GM18858 (cell line): ENCODE measurements at regions not wholly inside any gene's neighbourhood (a gene's known extent, or its start where the extent isn't known, plus 50 kb on each side); places are given as distances from the start of the nearest gene placed in this dataset.

ENCODE experiments used
- ATAC-seq: cut with Tn5 transposase; IDR thresholded peaks from one replicate; pipeline ENCODE4 v1.9.1; 2021; ENCODE audit not compliant: unreplicated experiment

DNA sequence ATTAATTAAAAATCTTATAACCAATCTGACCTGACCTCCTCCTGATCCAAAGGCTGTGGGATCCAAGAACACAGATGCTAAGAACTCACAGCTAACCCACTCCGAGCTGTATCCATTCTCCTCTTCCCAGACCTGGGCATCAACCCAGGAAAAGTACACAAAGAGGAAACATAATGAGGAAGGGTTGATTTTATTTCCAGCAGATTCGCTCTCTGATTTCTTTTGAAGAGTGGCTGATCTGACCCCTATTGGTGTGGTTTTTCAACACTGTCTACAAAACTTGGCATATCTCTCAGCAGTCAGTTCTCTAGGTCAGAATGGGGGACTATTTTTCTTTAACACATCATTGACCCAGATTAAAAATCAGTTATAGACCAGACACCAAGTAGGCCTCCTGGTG, 201.9 kb upstream of the UBASH3B start:
- no peak for ATAC-seq

DNA sequence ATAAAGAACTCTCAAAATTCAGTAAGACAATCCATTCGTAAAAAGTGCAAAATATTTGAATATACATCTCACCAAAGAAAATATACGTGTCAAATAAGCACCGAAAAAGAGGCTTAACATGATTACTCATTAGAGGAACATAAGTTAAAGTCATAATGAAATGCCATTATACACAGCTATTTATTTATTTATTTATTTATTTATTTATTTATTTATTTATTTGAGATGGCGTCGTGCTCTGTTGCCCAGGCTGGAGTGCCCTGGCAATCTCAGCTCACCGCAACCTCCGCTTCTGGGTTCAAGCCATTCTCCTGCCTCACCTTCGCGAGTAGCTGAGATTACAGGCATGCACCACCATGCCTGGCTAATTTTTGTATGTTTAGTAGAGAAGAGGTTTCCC, 203.6 kb upstream of the UBASH3B start:
- no peak for ATAC-seq

DNA sequence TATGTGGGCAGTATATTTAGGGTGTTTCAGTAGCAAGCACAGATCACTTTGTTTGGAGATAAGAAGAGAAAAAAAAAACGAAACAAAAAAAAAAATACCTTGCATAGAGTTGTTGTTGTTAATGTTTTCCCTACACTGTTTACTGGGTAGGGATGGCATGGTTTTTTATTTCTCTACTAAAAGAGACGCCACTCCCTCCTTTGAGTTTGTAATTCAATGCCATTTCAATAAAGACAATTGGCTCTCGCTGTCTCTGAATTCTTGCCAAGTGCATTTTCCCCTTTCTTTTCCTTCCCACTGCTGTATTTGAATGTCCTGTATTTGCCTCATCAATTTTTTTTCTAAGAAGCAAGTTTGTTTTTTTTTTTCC, 213.9 kb upstream of the UBASH3B start:
- no peak for ATAC-seq

DNA sequence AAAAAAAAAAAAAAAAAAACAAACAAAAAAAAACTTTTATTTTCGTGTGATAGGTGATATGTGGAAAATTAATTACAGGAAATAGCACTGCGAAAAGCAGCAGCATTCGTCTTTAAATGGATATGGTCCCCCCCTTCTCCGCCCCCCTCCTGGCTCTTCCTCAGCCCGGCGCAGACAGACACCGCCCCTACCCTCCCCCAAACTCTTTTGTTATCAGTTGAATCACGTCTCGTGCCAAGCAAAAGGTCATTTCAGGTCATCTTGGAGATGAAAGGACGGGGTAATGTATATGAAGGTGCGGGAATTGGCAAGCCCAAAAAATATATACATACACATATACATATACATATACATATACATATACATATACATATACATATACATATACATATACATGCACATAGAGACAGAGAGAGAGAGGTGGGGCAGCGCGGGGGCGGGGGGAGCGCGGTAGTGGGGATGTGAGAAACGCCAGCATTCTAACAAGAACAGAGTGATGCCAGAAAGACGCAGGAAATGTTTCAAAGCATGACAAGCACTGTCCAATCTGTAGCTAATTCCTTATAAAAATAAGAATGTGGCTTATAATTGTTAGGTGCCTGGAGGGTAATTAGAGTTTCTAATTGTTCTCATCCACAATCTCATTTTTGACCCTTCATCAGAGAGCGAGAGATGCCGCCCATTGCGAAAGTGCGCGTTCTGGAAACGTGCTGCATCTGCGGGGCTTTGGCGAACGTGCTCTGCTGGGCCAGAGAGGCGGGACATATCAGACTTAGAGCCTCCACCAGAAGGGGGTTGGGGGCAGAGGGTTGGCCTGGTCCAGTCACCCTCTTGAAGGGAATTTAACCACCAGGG, 214.5 kb upstream of the UBASH3B start:
- ATAC-seq: no peak

DNA sequence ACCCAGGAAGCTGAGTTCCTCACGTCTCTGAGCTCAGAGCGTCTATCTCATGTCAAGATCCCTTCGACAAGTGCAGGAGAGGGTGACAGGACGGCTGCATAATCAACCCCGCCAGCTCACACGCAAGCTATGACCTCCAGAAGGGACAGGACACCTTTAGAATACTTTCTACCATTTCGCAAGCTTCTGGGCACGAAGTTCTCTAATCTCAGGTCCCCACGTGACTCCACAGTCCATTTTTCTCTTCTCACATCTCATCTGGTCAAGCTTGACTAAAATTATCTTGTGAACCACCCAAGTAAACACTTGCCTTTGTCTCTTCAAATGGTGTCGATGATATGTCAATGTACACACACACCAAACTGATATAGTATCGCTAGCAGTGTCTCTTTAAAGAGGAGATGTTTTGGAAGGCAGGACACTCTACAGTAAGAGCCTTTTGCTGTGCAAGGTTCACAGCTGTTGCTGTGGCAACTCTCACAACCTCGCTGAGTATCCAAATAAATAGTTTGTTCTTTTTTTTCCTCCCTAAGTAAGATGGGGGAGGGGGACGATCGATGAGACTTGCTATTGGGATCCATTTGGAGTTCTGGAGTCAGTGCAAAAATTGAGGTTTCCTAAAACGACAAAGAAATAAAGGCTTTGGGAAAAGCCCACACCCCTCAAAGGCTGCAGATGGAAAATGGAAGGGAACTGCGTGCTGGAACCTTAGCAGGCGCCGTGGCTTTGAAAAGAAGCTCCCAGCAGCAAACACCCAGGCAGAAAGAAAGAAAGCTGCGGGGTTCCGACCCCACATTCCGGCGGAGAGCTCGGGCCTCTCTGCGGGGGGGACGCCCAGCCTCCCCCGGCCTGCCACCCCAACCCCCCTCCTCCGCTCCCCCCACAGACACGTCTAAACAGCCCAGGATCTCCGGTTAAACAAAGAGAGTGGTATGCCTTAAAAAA, 215.4 kb upstream of the UBASH3B start:
- ATAC-seq: no peak

DNA sequence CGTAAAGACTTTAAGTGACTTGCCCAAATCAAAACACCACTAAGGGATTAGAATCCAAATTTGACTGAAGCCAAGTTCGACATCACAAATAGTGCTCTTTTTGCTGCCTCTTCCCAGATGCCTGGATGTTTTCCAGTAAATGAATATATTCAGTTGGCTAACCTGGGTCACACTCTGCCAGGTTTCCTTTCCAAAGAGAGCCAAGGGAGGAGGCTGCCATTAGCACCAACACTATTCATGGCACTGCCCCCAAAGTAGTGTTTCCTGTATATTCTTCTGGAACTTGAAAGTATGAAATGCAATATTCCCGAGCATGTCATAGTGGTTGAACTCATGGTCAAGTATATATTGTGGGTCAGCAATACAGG, 219.3 kb upstream of the UBASH3B start:
- no peak for ATAC-seq

DNA sequence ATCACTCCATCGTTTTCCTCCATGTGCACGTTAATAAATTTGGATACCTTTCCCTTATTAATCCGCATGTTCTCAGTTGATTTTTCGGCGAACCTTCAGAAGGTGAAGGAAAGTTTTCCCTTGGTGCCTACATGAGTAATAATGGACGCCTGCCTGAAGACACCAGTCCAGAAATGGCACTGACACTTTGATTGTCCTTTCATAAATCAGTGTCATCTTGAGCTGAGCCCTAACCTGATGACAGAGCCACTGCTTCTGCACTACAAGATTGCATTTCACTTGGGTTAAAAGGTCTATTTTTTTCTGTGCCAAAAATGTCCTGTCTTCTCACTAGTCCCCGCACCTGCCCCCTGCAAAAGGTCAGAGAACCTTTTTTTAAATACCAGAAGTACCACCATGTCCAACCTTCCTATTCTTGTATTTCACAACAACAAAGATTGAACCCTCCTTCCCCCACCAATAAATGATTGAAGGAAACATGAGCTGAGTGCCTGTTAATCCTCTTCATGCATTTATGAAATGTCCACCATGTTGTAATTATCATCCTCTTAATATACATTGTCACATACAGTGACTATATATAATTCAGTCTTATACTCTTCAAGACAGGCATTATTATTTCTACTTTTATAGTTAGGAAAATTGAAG, 219.9 kb upstream of the UBASH3B start:
- no peak for ATAC-seq

DNA sequence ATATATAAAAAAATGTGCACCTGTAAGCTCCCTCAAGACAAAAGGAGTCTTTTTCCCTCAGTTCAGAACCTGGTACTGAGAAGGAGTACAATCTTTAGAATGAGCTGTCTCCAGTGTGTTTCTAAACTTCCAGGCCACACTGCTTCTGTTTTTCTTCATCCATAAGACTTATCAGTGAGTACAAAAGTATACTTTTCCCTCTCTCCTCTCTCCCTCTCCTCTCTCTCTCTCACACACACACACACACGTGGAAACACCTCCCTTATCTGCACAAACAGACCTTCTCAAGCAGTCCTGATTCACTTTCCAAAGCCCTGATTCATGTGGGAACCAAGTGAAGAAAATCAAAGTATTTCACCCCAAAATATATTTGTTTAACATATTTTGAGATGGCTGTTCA, 220.7 kb upstream of the UBASH3B start:
- ATAC-seq: no peak

DNA sequence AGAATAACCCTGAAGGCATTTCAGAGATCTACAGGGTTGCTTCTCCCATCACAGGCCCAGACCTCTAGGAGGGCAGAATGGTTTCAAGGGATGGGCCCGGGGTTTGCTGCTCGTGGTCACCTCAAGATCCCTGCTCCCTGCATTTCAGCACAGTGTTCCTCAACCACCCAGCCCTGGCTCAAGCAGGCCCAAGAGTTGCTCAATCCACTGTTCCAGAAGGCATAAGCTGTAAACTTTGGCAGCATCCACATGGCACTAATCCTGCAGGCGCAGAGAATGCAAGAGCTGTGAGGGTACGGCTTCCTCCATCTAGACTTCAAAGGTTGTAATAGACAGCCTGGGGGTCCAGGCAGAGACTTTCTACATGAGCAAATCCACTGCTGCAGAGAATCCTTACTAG, 225.0 kb upstream of the UBASH3B start:
- ATAC-seq: no peak

DNA sequence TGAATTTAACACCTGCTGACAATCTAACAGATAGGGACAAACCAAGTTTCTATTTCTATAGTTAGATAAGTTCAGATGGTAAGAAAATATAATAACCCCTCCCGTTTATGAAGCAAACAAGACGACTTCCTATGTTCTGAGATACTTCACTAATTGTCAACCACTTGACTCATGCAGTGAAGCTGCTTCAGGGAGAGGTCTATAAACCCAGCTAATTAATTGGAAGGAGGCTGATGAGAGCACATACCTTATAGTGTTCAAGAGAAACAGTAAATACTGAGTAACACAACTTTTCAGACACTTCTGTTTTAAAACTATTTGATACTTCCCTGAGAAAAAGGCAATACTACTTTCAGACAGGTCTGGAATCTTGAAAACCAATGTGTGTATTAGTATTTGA, 229.4 kb upstream of the UBASH3B start:
- ATAC-seq: no peak

DNA sequence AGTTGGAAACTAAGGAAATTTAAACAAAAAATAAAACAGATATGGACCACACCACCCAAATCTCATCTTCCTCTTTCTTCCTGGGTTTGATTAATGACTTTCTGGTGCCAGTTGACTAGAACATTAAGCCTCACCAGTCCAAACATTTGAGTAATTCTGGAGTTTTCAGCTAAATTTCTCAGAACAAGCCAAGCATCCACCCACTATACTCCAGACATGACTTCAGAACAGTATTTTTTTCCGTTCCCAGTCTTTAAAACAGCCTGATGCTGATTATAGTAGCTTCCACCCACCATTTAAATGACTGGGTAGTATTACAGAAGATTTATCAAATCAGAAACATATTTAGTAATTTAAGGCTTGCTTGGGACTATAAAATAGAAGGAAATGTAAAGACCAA, 230.9 kb upstream of the UBASH3B start:
- ATAC-seq: no peak

DNA sequence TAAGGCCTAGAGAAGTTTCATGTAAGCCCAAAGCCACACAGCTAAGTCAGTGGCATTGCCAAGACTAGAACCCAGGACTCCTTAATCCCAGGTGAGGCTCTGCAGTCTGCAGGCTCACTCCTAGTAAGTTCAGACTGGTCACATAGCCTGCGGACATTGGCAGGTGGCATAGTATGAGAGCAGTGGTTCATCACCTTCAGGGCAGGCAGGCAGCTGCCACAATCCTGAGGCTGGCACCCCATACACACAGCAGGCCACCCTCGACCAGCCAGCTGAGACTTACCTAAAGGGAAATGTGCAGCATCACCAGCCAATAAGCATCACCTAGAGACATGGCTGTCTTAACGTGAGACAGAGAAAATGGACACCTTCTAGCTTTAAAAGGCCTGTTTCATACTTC, 231.6 kb upstream of the UBASH3B start:
- ATAC-seq: no peak

DNA sequence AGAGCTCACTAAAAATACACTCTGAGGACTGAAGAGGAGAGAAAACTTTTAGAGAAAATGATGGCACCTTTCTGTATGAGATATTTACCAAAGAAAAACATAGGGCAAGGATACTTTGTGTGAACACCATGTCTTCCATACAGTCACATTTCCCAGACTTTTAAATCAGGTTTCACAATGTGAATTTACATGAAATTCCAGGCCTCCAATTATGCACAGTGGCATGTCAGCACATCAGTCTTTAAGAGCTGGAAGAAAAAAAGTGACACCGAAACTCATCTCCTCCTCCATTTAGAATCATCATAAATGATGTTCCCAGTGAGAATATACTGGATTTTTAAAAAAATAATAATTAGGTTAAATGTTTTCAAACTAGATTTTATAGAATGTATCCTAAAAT, 232.2 kb upstream of the UBASH3B start:
- ATAC-seq: no peak

DNA sequence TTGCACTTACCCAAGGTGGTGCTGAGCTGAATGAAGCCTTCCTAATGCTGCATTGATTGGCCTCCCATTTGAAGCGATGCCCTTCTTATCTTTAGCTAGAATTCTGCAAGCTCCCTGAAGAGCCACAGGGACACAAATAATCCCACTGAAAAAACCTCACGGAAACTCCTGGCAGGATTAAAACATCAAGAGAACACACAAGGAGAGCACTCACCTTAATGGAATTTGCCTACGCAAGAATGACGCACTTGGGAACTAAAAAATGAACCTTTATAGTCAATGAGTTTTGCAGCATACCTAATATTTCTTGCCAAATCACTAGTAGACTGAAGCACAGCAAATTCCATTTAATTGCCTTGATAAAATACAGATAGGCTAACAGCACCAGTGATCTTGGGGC, 232.8 kb upstream of the UBASH3B start:
- ATAC-seq: no peak

DNA sequence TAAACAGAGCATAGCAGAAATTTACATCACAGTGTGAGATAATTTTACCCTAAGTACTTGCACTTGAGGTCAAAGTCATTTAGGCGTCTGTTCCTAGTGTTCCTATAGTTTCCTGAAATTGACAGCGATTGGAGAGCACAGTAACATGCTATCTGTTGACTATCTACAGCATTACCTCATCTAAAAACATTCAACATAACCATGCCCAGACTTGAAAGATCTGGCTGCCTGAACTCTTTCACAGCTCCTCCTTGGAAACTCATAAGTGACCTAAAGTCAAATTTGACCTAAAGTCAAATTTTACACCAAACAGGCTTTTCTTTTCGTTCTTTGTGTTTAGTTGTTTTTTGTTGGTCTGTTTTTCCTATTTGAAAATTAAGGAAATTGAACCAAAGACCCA, 233.8 kb upstream of the UBASH3B start:
- ATAC-seq: no peak

DNA sequence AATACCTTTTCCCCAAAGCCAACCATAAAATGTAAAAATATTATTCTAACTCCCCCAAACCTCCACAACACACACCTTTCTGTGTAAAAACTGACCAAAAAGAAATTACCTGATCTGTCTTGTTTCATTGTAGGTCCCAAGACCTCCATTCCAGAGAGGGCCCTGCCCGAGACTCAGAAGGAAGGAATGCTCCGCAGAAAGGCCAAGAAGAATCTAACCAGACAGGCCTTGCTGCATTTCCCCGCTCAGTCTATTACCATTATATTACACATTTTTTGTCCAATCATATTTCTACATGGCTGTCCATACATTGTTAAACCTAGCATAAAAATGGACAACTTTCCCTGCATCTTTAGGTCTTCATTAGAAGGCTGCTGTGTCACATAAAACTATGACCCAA, 237.5 kb upstream of the UBASH3B start:
- ATAC-seq: no peak

DNA sequence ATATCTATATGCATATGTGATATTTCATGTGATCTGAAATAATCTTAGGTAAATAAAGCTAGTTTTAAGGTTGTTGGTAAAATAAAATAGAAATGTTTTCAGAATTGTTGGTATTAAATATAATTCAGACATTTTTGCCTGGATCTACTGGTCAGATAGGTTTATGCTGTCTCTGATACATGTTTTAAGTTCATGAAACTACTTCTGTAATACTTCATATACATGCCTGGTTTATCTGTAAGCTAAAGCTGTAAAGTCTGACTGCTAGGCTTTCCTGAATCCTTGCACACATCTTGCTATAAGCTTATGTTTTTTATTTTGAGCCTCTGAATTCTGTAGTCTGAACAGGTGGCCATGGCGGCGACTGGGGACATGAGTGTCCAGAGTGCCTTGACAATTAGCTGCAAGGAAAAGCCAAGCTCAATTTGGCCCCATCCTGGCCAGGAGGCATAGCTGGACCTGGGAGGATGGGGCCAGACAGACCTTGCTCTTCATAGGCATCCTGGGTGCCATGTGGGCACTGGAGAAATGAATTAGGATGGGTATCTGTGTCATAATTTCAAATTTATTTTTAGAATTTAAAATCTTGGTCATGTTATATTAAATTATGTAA, 241.0 kb upstream of the UBASH3B start:
- ATAC-seq: no peak

DNA sequence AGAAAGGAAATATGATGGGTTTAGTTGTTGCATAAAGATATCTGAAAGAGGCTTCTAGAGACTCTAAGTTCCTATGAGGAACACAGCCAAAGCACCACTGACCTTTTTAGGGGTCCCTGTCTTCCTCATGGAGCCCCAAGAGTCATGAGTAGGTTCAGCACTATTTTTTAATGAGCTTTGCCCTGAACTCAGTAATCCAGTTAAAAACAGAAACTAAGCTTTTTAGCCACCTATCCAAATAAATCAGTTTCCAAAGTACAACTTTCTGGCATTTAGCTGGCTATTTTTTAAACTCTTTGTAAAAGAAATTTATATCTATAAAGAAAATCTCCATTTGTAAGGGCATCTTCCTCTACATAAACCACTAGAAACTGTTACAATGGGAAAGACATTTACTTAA, 241.8 kb upstream of the UBASH3B start:
- ATAC-seq: no peak

DNA sequence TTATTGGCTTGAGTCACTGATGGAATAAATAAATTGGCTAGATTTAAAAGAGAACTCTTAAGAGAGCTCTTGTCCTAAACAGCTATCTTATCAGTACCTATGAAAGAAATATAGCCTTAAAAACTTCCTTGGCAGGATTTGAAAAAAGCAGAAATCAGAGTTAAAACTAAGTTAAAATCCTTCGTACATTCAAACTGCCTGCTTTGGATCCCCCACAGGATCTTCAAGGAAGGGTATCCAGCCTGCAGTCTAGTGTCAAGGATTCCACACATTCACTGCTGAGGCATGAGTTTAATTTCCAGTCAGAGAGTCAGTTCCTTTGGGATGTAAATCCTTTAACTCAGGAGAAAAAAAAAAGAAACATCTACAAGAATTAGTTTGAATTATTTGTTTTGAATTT, 242.9 kb upstream of the UBASH3B start:
- no peak for ATAC-seq

DNA sequence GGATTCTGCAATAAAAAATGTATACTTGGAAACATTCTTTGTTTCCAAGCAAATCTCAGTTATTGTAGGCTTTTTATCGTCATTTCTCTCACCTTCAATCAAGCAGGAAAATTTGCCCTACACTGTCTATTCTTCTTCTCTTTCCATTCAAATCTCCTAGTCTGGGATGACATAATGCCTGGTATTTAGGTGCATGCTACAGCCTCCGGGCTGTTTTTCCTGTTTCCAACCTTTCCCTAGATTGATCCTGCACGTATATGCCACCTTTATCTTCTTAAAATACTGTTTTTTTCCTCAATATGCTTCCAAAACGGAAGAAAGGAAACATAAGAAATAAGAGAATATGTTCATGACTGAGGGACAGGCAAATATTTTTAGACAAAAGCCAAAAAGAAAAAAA, 249.1 kb upstream of the UBASH3B start:
- ATAC-seq: no peak

DNA sequence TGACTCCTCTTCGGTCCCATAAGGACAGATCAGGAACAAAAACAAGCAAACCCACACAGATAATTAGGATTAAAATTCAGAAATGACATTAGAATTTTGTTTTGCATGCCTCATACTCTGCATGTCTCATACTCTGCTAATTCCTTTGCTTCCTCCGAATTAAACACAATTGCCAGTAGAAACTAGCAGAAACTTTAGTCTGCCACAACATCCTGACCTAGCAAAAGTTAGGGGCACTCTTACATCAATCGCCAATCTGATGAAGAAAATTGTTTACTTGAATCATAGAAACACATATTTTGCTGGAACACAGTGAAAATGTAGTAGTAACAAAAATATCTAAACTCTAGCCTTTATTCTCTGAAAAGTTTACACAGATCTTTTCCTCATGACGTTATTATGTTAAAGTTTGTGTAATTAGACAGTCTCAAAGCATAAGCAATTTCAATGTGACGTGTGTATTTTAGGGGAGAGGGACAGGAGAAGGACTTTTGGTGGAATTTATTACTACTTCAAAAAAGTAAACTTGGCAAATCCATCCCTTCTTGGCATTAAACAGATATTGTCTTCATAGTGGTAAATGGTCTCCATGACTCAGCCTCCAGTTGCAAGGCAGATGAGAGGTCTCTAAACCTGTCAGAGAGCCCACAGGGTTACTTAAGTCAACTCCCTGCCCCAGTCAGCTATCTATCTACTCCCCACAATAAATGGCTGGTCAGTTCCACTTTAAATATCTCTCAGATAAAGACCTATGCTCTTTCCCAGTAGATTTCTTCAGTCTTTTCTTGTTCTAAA, 249.8 kb upstream of the UBASH3B start:
- no peak for ATAC-seq
